K562 (cell line): ENCODE measurements at regions not wholly inside any gene's neighbourhood (a gene's known extent, or its start where the extent isn't known, plus 50 kb on each side); places are given as distances from the start of the nearest gene placed in this dataset.

Experiments
- ATAC-seq: fragments of 200-7000 bp; cut with Tn5 transposase; 3 replicates; pipeline ENCODE4 v1.9.1; 2020; ENCODE audit warnings: moderate library complexity
- BruUV-seq: library from RNA; stranded (reverse); fragments of 400-500 nt; replicated peaks from 2 replicates; lab custom pipeline; 2021; lab: Mats Ljungman, UMichigan
- CTCF ChIA-PET: fragments of 300-600 bp; formaldehyde crosslinking; extraction: SDS; loops from one replicate; lab custom pipeline; 2021; ENCODE audit warnings: low intra/inter-chr PET ratio; lab: Yijun Ruan, JAX
- POLR2A ChIA-PET: fragments of 300-600, 350-650 bp; sonication (Branson Sonifier 250); formaldehyde crosslinking; extraction: SDS; loops from one replicate; lab custom pipeline; 2021; ENCODE audit warnings: antibody characterized with exemption, inconsistent platforms; lab: Yijun Ruan, JAX
- DNase-seq, 4 experiments: peaks; one replicate each; pipeline versions ENCODE4 v3.0.0 to v3.0.0-alpha.2; 2011 to 2018; ENCODE audit warnings: low spot score in 3 of 4, mixed read lengths in 3 of 4; ENCODE audit errors: extremely low read depth in 1 of 4
- FAIRE-seq: peaks from 2 replicates; lab custom pipeline; 2011; peaks lifted over from hg19 to GRCh38; lab: Jason Lieb, UNC
- H2AFZ ChIP-seq: 2 replicates; pipeline ENCODE4 v1.6.0; 2011; ENCODE audit warnings: low read depth, low read length, control low read depth, inconsistent platforms
- H3K27ac ChIP-seq: fragments of 200-600 bp; 3 replicates; pipeline ENCODE4 v1.8.0; 2011; ENCODE audit warnings: low read depth, mild to moderate bottlenecking, control low read depth, inconsistent platforms, low read length, moderate library complexity, mixed read lengths; ENCODE audit errors: extremely low read depth
- H3K27me3 ChIP-seq, 2 experiments: fragments of 300-600 bp in 1 of 2; 2 replicates in 1 of 2; 3 replicates in 1 of 2; pipeline versions ENCODE4 v1.6.0 to v1.8.0; 2011; ENCODE audit warnings: inconsistent platforms in 2 of 2, low read length in 2 of 2, mild to moderate bottlenecking in 1 of 2, mixed read lengths in 1 of 2, moderate library complexity in 1 of 2; ENCODE audit not compliant: control insufficient read depth in 2 of 2, insufficient read depth in 2 of 2
- H3K36me3 ChIP-seq: fragments of 300-600 bp; 3 replicates; pipeline ENCODE4 v1.8.0; 2011; ENCODE audit warnings: mild to moderate bottlenecking, low read length, inconsistent platforms; ENCODE audit not compliant: control insufficient read depth, insufficient read depth
- H3K4me1 ChIP-seq, 2 experiments: fragments of 200-600 bp in 1 of 2; replicated peaks in 1 of 2; 2 replicates in 1 of 2; 3 replicates in 1 of 2; pipeline versions ENCODE4 v1.5.1 to v1.8.0; 2011; ENCODE audit warnings: inconsistent platforms in 2 of 2, low read length in 2 of 2, mild to moderate bottlenecking in 1 of 2, mixed read lengths in 1 of 2, moderate library complexity in 1 of 2; ENCODE audit not compliant: control insufficient read depth in 2 of 2, insufficient read depth in 2 of 2
- H3K4me2 ChIP-seq: 2 replicates; pipeline ENCODE4 v1.6.1; 2011; ENCODE audit warnings: low read length, control low read depth, inconsistent platforms, mixed read lengths; ENCODE audit not compliant: insufficient read depth
- H3K4me3 ChIP-seq: fragments of 200-600 bp; sonication (generic), shearing (Covaris generic); 2 replicates; pipeline ENCODE4 v1.5.1; 2016; ENCODE audit warnings: control low read depth, inconsistent platforms
- H3K79me2 ChIP-seq: fragments of 200-600 bp; 3 replicates; pipeline ENCODE4 v1.8.0; 2011; ENCODE audit warnings: low read length, inconsistent platforms; ENCODE audit not compliant: control insufficient read depth, insufficient read depth
- H3K9ac ChIP-seq, 2 experiments: 2 replicates each; pipeline versions ENCODE4 v1.6.0 to v1.6.1; 2011; ENCODE audit warnings: low read depth in 2 of 2, low read length in 2 of 2, control low read depth in 1 of 2, inconsistent platforms in 1 of 2, mild to moderate bottlenecking in 1 of 2, mixed read lengths in 1 of 2; ENCODE audit not compliant: insufficient read depth in 1 of 2
- H3K9me1 ChIP-seq: one replicate; pipeline ENCODE4 v1.6.0; 2011; ENCODE audit warnings: inconsistent platforms, mild to moderate bottlenecking, low read length, moderate library complexity; ENCODE audit not compliant: control insufficient read depth, insufficient read depth
- H3K9me3 ChIP-seq: replicated peaks from 2 replicates; pipeline ENCODE4 v1.5.1; 2011; ENCODE audit warnings: low read depth, low read length, inconsistent platforms; ENCODE audit not compliant: control insufficient read depth, insufficient read depth
- H4K20me1 ChIP-seq: replicated peaks from 2 replicates; pipeline ENCODE4 v1.6.1; 2011; ENCODE audit warnings: low read length, inconsistent platforms, mixed read lengths; ENCODE audit not compliant: control insufficient read depth, insufficient read depth
- CREB5 ChIP-seq: fragments of 250-450 bp; sonication (Bioruptor Pico); IDR thresholded peaks from 2 replicates; pipeline ENCODE4 v1.5.0; 2020; ENCODE audit warnings: mild to moderate bottlenecking
- ETV5 ChIP-seq: sonication (generic); formaldehyde crosslinking; IDR thresholded peaks from 2 replicates; pipeline ENCODE4 v1.4.0; 2020; ENCODE audit warnings: low read depth, mild to moderate bottlenecking, missing genetic modification reagents
- HDAC2 ChIP-seq: fragments of 450-650 bp; IDR thresholded peaks from 2 replicates; pipeline ENCODE4 v1.6.1; 2016; ENCODE audit warnings: mild to moderate bottlenecking
- MECOM ChIP-seq: fragments of 250-450 bp; sonication (Bioruptor Pico); IDR thresholded peaks from 2 replicates; pipeline ENCODE4 v1.8.0; 2022; ENCODE audit warnings: inconsistent platforms
- PHTF2 ChIP-seq: fragments of 250-450 bp; sonication (Bioruptor Pico); IDR thresholded peaks from 2 replicates; pipeline ENCODE4 v1.5.0; 2021; ENCODE audit warnings: mild to moderate bottlenecking
- PKNOX1 ChIP-seq: fragments of 450-650 bp; IDR thresholded peaks from 2 replicates; pipeline ENCODE4 v1.6.1; 2016
- RBM22 ChIP-seq: fragments of 200-400 bp; formaldehyde crosslinking; IDR thresholded peaks from 2 replicates; pipeline ENCODE4 v1.6.1; 2018; ENCODE audit warnings: low read length, low read depth; ENCODE audit not compliant: poor library complexity, severe bottlenecking
- TCF7 ChIP-seq: sonication (generic); IDR thresholded peaks from 2 replicates; pipeline ENCODE4 v1.6.1; 2016; ENCODE audit warnings: antibody characterized with exemption, borderline replicate concordance
- ZNF3 ChIP-seq: fragments of 250-450 bp; sonication (Bioruptor Pico); IDR thresholded peaks from 2 replicates; pipeline ENCODE4 v1.5.0; 2021; ENCODE audit warnings: mild to moderate bottlenecking, moderate library complexity
- ZNF445 ChIP-seq: fragments of 250-450 bp; sonication (Bioruptor Pico); IDR thresholded peaks from 2 replicates; pipeline ENCODE4 v1.4.0; 2020; ENCODE audit warnings: low read depth, mild to moderate bottlenecking, moderate library complexity
- ZNF695 ChIP-seq: fragments of 450-650 bp; formaldehyde crosslinking; IDR thresholded peaks from 2 replicates; pipeline ENCODE4 v1.4.0; 2020; ENCODE audit warnings: mild to moderate bottlenecking, moderate library complexity
- WGBS: fragments of 100-300 bp; shearing (Covaris generic); methylation state at CpG from one replicate; pipeline ENCODE4 v1.1.6; 2016; ENCODE audit warnings: low coverage, mixed read lengths; ENCODE audit not compliant: insufficient coverage; ENCODE audit errors: missing lambda C conversion rate; 5-methylcytosine and 5-hydroxymethylcytosine counted together
- in situ Hi-C: fragments of 300-500 bp; cut with MboI; formaldehyde crosslinking; loops from 4 replicates; pipeline ENCODE4 v1.15.0; 2018; ENCODE audit warnings: inconsistent platforms, mixed read lengths
- intact Hi-C: fragments of 100-400 bp; cut with micrococcal nuclease; formaldehyde crosslinking; loops from 2 replicates; pipeline ENCODE4 v1.14.2; 2022
- TF ChIP-seq, protein P1 (sequence below): sonication (generic); formaldehyde crosslinking; IDR thresholded peaks from 2 replicates; pipeline ENCODE4 v1.8.0; 2023; ENCODE audit warnings: mild to moderate bottlenecking, missing genetic modification reagents
- TF ChIP-seq, protein P2 (sequence below), 2 experiments: fragments of 450-650 bp; conservative IDR thresholded peaks; 2 replicates each; pipeline ENCODE4 v1.6.1; 2017; ENCODE audit warnings: mild to moderate bottlenecking in 2 of 2, moderate library complexity in 2 of 2

GRCh38 chr2:42853549-42854206, 61.3 kb upstream of the HAAO start (continued):
- TF ChIP-seq, protein P1, sequence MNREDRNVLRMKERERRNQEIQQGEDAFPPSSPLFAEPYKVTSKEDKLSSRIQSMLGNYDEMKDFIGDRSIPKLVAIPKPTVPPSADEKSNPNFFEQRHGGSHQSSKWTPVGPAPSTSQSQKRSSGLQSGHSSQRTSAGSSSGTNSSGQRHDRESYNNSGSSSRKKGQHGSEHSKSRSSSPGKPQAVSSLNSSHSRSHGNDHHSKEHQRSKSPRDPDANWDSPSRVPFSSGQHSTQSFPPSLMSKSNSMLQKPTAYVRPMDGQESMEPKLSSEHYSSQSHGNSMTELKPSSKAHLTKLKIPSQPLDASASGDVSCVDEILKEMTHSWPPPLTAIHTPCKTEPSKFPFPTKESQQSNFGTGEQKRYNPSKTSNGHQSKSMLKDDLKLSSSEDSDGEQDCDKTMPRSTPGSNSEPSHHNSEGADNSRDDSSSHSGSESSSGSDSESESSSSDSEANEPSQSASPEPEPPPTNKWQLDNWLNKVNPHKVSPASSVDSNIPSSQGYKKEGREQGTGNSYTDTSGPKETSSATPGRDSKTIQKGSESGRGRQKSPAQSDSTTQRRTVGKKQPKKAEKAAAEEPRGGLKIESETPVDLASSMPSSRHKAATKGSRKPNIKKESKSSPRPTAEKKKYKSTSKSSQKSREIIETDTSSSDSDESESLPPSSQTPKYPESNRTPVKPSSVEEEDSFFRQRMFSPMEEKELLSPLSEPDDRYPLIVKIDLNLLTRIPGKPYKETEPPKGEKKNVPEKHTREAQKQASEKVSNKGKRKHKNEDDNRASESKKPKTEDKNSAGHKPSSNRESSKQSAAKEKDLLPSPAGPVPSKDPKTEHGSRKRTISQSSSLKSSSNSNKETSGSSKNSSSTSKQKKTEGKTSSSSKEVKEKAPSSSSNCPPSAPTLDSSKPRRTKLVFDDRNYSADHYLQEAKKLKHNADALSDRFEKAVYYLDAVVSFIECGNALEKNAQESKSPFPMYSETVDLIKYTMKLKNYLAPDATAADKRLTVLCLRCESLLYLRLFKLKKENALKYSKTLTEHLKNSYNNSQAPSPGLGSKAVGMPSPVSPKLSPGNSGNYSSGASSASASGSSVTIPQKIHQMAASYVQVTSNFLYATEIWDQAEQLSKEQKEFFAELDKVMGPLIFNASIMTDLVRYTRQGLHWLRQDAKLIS (CRISPR knock-in tag): no peak
- TF ChIP-seq ZNF3 (CRISPR knock-in tag) (no peak), HDAC2 (no peak), RBM22 (no peak), MECOM (CRISPR knock-in tag) (no peak), ETV5 (CRISPR knock-in tag) (no peak), PHTF2 (no peak)

DNA sequence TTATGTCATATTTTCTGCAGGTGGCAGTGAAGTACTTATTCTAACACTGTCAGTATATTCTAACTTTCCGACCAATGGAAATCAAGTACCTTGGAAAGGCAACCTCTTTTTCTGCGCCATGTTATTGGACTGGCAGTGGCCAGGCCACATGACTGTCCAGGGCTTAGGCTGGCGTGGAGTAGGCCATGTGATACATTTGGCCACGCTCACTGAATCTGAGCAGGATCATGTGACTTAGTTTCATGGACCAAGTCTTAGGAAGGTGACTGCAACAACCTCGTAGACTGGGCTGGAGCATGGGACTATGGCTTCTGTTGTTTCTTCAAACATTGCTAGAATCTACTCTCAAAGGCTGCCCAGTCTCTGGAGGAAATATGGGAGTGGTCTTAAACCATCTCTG, 60.4 kb upstream of the HAAO start:
- Histone ChIP-seq H3K79me2 (no peaks in the 10 kb centered on the region), H3K27me3 (no peaks in the 10 kb centered on the region), H3K9ac (no peak overlapping the region), H3K9me3 (no peaks in the 10 kb centered on the region), H3K27ac (no peak overlapping the region), H3K4me3 (no peak overlapping the region), H3K36me3 (no peaks in the 10 kb centered on the region), H3K9me1 (no peaks in the 10 kb centered on the region), H3K4me1 (peaks cover 0 to 8% of the 10 kb centered on the region in 2 experiments; a peak in 2 of 5 replicates), H3K4me2 (no peak overlapping the region), H4K20me1 (no peaks in the 10 kb centered on the region), H2AFZ (no peak overlapping the region)
- in situ Hi-C loops (loop anchor here (10.0 kb wide), 1 partner anchor 632 kb away; no protein-coding TSS in a partner anchor), intact Hi-C loops (loop anchor here (10.0 kb wide), 2 partner anchors 632 to 692 kb away; no protein-coding TSS in a partner anchor)
- CTCF ChIA-PET: no interaction called here
- no TSS peak for BruUV-seq
- no peak; the same call in 2 of the 3 replicates for ATAC-seq
- POLR2A ChIA-PET: interaction anchor here (0.6 kb wide), 1 partner anchor 372 kb away, joined by 3 read pairs; no protein-coding TSS in a partner anchor
- no peak for FAIRE-seq
- WGBS: 73% methylated on average over 5 of the region's 5 CpGs
- no peak for DNase-seq
- no peak for TF ChIP-seq TCF7
- TF ChIP-seq, protein P2, sequence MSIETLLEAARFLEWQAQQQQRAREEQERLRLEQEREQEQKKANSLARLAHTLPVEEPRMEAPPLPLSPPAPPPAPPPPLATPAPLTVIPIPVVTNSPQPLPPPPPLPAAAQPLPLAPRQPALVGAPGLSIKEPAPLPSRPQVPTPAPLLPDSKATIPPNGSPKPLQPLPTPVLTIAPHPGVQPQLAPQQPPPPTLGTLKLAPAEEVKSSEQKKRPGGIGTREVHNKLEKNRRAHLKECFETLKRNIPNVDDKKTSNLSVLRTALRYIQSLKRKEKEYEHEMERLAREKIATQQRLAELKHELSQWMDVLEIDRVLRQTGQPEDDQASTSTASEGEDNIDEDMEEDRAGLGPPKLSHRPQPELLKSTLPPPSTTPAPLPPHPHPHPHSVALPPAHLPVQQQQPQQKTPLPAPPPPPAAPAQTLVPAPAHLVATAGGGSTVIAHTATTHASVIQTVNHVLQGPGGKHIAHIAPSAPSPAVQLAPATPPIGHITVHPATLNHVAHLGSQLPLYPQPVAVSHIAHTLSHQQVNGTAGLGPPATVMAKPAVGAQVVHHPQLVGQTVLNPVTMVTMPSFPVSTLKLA (conservative IDR thresholded peaks at IDR 0.05): no peak
- TF ChIP-seq PKNOX1: no peak
- no peak for TF ChIP-seq ZNF695 (CRISPR knock-in tag)
- no peak for TF ChIP-seq ZNF445 (CRISPR knock-in tag)
- no peak for TF ChIP-seq CREB5 (CRISPR knock-in tag)
